NOMO-1 (cell line): ENCODE measurements at regions not wholly inside any gene's neighbourhood (a gene's known extent, or its start where the extent isn't known, plus 50 kb on each side); places are given as distances from the start of the nearest gene placed in this dataset.
A peak's percentile ranks its signal among the peaks of the same experiment; 100 is the strongest.
"Not testable (repeated sequence)": the region's sequence is repeated elsewhere in the genome, so short reads cannot be mapped to it uniquely, and the experiment has no call there.

Experiments
- DNase-seq, 2 experiments: peaks; one replicate each; lab custom pipeline; 2025; ENCODE audit not compliant: unreplicated experiment in 2 of 2; lab: John Stamatoyannopoulos, UW

DNA sequence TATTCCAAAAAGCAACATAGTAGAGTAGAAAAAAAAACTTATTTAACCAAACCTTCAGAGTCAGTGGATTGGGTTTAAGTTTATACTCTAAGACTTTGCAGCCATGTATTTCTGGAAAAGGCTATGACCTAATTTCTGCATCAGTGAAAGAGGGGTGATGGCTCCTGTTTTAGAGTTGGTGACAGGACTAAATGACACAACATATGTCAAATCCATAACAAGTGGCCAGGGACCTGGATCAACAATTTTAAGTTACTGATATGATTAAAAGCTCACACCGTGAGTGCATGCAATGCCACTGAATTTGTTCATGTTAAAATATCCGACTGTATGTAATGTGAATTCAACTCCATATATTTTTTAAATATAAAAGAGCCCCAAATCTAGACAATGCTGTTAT, 390.6 kb downstream of the TNS3 start:
- no peak for DNase-seq

DNA sequence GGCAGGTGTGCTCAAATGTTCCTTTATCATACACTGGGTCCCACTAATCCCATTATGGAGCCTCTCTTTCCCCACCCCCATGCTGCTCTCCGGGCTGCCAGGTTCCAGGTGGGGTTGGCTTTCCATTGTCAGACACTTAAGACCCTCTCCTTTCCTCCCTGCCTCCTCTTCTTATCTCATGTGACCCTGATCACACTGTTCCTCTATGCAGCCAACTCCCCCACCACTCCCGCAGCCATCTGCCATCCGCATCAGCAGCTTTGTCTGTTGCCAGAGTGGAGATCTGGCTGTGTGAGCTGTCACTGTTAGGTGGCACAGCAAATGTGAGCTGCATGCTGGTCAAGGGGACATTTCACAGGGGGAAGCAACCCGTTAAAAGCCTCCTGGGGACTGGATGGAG, 391.4 kb downstream of the TNS3 start:
- DNase-seq: no peak

DNA sequence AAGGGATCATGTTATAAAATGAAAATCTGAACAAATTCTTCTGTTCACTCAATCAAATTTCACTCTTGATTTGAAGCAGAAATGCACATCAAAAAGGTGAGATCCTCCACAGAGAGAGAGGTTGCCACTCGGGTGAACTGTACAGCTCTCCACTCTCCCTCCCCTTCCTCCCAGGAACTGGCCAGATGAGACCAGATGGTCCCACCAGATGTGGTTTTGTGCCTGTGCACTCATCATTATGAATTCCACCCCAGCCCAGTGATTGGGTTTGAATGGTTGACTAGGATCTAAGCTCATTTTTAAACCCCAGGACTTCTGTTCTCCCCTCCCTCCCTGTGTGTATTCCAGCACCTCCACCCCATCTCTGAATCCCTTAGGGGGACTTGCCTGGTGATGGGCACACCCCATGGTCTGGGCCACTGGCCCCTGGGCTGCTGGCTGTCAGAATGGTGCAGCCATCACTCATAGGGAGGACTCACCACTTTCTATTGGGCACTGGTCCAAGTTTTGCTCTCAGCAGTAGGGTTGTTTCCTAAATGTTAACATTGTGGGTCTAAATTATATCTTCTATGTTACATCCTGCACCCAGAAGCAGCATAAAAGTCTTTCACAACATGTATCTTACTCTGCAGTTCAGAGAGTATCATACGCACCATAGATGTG, 393.1 kb downstream of the TNS3 start:
- DNase-seq: no peak

DNA sequence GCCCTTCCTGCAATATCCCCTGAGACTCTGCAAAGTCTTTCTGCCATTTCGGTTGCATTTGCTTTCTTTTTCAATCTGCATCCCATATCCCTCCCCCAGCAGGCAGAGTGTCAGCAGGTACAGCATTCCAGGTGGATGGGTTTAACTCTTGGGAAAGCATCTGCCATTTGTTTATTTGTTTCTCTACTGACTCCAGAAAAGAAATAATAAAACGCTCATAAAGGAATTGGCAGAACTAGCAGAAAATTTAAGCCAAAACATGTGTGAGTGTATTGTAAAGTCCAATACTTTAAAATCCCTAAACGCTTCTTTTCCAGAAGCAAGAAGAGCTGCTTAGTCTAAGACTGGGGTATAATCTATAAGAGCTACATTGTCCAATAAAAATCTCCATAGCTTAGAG, 393.8 kb downstream of the TNS3 start:
- DNase-seq: no peak

DNA sequence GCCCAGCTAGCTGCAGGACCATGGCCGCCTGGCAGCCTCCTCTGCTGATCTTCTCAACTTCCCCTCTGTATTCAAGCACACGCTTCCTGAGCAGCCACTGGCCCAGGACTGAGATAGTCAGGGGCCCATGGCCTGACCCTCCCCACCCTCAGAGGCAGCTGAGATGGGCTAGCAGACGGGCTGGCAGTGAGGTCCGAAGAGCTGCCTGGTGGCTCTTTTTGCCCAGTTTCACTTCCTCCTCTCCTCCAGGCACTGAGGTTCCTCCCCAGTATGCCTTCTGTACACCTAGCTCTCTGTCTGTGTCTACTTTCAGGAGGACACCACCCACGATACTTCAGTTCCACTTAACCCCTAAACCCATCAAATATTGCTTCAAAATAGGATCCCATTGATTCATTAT, 395.6 kb downstream of the TNS3 start:
- DNase-seq: peak; percentile 89 to 91

DNA sequence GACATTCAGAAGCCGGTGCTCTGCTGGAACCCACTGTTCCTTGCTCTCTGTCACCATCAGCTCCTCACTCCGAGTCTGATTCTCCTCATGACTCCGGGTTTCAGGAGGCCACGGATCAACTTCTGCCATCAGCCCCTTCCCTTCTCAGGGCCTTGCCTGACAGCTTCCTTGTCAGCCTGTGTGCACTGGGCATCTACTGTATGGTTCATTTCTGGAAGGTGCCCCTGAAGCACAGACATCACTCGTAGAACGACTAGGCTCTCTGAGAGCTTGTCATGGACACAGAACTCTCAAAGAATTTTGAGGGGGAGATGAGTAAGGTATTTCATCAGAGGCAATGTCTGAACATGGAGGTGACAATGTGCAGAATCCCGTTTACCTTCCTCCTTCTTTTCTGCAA, 396.1 kb downstream of the TNS3 start:
- no peak for DNase-seq

DNA sequence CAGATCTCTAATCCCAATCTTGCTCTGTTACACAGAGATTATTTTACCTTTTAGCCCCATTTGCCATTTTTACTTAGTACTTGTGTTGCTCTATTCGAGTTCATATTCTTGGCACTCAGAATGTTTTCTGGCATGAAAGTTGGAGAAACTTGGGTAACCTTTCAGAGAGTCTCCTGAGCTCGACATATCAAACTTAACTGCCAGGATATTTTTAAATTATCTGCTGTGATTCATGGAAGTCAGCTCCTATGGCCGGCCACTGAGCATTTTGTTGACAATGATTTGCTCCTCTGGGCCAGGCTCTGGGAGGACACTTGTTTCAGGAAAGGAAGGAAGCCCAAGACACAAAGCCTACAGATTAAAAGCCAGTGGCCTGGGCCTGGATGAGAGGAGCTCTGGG, 396.7 kb downstream of the TNS3 start:
- no peak for DNase-seq

DNA sequence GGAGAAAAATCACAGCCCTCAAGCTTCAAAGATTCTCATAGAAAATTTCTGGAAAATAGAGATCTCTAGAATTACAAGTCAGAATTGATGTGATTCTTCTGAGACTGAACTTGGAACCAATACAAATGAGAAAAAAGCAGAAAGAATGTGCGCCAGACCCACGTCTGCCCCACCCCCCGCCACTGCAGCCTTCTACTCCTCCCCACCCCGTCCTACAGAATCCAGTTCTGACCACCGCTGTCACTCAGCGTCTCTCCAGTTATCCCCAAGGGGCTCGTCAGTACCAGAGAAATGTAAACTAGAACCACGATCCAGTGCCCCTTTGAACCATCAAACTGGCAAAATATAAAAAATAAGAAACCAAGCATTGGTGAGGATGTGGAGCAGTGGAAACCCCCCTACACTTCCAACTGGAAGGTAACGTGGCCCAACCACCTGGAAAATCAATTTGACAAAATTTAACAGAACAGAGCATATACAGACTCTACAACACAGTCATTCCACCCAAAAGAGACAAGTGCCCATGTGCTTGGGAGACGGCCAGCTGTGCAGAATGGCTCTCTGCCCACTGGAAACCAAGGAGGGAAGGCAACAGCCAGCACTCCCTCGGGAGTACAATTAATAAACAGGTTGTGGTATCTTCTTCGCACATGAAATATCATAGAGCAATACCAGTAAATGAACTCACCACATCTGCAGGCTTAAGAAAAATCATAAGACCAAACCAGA, 397.9 kb downstream of the TNS3 start:
- no peak for DNase-seq

DNA sequence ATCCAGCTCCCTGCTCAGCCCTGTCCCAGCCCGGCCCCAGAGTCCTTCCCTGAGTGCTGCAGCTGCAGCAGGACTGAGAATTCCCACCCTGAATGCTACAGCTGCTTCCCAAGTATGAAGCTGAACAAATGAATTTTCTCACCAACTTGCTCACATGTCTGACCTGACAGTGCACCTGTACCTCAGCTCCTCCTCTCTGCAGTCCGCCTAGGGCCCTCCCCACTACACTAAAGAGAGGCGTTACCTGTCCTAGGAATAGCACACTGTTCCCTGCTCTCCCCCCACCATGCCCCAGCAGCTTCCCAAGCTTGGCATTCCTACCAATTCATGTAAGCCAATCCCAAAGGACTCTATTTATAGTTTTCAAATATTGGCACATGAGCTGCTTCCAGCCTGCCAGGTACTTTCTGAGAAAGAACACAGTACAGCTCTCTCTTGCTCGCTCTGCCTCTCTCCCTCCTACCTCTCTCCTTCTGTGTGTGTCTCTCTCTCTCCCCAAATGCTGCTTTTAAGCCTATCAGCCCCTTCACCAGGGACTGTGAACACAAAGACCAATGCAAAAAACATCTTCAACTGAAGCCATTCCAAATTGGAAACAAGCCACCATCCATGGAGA, 400.1 kb downstream of the TNS3 start:
- no peak for DNase-seq

DNA sequence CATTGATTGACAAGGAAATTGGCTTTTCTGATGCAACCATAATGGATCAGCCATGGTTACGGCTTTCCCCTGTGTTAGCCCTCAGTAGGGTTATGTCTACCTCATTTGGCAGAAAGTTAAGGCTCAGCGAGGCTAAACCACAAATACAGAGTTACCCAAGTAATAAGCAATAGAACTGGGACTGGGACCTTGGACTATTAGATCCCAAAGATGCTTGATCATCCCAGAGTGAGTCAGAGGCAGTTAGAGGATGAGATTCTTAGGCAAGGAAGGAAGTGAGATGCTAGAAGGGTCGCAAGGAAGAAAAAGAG, 401.4 kb downstream of the TNS3 start:
- DNase-seq: no peak

DNA sequence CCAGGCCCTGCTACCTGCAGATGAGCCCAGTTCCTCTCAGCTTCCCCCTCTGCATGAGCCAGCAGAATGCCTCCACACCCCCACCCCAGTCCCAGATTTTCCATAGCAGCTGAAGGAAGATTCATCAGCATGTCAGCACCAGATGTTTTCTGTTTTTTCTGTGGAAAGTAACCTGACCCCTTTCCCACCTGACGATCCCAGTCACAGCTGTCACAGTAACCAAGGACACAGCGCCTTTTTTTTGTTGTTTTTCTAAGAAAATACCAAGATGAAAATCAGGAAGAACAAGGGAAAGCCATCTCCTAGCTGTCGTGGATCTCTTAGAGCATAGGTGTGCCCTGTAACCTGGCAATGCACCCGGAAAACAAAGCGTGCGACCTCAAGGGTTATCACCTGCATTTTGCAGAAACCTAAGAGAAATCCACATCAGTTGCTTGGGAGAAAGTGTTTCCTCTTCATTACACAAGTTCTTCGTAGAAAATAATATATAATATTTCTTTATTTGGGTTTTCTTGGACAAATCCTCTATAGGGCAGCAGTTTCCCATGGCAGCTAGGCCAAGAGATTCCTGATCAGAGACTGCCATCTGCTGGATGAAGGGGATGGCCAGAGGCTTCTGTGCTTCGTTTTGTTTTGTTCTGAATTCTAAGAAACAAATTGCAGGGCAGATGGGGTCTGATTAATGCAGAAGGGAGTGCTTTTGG, 401.9 kb downstream of the TNS3 start:
- peak; percentile 53 to 66 for DNase-seq

DNA sequence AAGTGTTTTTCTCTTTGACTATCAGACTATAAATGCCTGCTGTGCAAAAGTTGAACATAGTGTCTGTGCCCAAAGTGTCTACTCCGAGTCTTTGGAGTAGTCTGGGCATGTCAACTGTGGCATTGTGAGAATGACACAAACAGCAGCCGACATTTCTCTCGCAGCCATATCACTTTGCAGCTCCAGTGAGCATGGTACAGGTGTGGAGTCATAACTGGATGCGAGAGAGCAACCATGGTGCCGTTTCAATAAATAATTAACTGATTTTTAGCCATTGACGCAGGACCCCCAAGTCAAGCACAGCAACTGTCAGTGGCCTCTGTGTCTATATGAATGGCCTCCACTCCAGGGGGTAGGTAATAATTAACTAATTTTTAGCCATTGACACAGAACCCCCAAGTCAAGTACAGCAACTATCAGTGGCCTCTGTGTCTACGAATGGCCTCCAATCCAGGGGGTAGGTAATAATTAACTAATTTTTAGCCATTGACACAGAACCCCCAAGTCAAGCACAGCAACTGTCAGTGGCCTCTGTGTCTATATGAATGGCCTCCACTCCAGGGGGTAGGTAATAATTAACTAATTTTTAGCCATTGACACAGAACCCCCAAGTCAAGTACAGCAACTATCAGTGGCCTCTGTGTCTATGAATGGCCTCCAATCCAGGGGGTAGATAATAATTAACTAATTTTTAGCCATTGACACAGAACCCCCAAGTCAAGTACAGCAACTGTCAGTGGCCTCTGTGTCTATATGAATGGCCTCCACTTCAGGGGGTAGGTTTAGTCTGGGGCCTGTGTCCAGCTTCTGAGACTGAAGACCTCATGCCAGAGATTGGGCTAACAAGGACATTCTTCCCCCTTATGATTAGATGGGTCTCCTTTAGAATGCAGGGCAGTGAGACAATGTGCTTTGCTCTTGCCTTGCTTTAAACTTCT, 409.0 kb downstream of the TNS3 start:
- DNase-seq: not testable (repeated sequence)

DNA sequence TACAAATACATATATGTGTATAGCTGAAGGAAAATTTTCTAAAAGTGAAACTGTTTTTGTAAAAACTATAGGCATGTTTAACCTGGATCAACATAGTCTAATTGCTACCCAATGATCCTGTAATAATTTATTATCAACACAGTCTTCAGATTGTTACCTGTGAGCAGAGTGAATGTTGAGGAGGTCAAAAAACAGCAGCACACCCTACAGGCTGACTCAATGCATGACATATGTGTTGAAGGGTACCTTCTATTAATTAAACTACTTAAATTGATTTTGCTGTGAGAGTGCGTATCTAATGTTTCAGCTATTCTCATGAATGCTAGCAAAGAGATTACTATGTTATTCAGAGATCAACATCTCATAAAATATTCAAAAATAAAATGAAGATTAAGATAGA, 411.4 kb downstream of the TNS3 start:
- DNase-seq: peak; percentile 8 to 36

DNA sequence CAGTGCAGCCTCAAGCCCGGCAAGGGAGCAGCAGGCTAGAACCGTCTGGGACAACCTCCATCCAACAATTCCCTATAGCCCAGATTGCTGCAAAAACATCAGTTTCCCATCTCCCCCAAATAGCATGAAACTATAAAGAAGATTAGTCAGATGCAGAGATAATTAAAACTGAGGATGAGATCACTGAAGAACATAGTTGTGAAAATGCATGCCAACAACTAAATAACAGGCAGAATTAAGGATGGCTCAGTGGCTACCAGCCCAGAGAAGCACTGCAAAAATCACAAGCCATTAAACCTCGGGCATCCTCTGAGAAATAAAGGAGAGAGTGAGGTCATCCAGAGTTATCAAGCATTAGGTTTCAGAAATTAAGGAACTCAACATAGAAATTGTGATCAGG, 427.1 kb downstream of the TNS3 start:
- DNase-seq: no peak

DNA sequence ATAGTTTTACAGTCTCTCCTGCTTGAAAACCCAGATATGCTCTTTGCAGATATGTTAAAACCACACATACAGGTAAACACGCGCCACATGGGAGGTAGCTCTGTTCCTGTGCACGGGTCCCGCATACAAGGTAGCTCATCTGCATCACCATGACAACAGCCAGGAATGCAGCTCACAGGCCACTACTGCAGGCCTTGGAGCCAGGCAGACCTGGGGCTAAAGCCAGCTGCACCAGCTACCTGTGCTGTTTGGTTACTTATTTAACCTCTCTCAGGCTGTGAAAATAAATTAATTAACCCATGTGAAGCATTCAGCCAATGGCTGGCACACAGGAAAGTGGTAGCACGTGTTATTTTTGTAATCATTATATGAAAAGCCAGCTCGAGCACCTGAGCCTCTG, 428.3 kb downstream of the TNS3 start:
- no peak for DNase-seq

DNA sequence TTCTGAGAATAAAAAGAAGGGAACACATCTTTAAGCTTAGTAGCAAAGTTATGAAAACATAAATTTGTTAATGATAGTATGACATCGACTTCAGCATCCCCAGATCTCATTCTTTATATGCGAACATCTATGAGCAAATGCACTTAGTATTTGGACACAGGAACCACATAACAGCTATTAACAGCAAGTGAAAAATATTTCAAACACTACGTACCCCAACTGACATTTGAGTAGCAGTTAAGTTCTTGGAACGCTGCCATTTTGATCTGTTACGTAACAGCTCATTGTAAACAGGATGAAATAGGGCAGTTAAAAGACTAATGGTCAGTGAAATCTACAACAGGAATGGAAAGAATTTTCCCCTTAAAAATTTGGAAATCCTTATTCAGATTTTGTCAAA, 428.9 kb downstream of the TNS3 start:
- DNase-seq: peak in 1 of 2 experiments; percentile 52

DNA sequence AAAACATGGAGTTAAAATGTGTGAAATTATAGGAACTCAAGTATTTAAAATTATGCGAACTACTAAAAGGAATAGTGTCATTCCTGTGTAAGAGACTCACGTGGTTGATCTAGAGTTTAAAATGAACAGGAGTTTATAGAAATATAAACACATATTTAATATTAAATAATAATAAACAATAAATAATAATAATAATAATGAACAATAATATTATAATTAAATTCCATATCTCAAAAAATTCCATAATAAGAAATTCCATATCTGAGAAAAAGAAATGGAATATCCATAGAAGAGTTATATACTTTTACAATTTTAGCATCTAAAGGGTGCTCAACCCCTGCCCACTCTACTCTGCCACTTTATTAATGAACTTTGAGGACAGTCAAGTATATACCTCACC, 429.6 kb downstream of the TNS3 start:
- DNase-seq: no peak

DNA sequence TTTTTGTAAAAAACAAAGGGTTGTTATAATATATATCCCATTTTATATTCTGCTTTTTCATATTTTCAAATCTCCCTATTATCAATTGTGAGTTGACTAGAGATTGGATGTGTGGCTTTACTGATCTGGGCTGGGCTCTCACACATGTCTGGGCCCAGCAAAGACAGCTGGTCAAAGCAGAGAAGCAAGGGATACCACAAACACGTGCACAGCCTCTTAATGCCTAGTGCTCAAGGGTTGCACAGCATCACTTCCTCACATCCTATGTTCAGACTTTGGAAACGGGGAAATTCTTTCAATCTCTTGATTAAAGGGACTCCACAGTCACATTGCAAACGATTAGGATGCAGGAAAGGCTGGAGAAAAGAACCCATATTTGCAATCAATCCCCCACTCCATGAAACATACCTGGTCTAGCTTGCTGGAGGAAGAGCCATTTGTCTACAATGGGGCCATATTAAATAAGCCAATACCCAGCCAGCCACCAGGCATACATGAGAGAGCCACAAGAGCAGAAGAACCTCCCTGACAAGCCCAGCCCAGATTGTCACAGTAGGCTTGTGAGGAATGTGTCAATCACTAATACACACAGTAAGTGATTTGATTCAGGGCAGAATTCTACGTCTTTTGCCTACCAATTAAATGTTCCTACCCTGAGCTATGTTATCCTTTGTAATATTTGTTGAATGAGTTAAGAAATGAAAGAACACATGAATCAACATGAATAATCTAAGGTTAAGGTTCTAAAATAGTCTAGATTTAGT, 431.2 kb downstream of the TNS3 start:
- no peak for DNase-seq

DNA sequence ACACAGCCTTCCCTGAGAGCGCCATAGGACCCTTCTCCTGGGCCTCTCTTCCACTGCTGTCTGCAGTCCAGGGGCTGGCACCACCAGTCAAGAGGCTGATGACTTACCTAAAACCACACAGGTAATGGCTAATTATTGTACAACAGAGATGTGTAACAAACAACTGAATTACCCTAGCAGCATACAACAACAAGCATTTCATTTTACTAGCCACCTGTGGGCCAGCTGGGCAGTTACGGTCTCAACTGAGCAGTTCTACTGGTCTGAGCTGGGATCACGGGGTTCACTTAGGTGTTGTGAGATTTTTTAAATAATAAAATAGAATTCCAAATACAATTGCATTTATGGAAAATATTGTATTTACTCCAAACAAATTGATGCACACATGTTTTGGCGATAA, 431.9 kb downstream of the TNS3 start:
- no peak for DNase-seq
